SU-DHL-6 (cell line): ENCODE measurements at regions not wholly inside any gene's neighbourhood (a gene's known extent, or its start where the extent isn't known, plus 50 kb on each side); places are given as distances from the start of the nearest gene placed in this dataset.

Experiments
- EZH2phosphoT487 ChIP-seq: fragments of 200-600 bp; sonication (generic), shearing (Covaris generic); conservative IDR thresholded peaks from 2 replicates; pipeline ENCODE4 v1.6.1; 2018; ENCODE audit warnings: mild to moderate bottlenecking, antibody characterized with exemption, low read length, moderate library complexity, mixed read lengths
- TF ChIP-seq, protein P1 (sequence below): fragments of 200-600 bp; sonication (generic); IDR thresholded peaks from one replicate; pipeline ENCODE4 v1.5.1; 2017; ENCODE audit warnings: antibody characterized with exemption, mild to moderate bottlenecking, low read length, moderate library complexity; ENCODE audit not compliant: insufficient read depth, poor library complexity, severe bottlenecking

DNA sequence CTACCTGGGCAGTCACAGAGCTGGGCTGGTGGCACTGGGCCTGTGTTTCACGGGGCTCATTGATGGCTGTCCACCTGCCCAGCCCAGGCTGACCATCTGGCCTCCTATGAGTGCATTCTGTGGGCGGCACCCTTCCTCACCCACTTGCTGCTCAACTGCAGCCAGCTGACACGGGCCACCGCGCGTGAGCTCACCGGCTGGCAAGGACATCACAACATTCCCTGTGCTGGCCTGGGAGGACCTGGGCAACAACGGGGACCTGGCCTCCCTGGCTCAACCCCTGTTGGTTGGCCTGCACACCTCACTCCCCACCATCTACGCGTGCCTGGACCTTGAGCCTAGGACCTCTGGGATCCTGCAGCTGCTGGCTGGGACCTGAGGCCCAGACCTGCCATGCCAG lies 98.2 kb upstream of the DTNA start:
- TF ChIP-seq, protein P1, sequence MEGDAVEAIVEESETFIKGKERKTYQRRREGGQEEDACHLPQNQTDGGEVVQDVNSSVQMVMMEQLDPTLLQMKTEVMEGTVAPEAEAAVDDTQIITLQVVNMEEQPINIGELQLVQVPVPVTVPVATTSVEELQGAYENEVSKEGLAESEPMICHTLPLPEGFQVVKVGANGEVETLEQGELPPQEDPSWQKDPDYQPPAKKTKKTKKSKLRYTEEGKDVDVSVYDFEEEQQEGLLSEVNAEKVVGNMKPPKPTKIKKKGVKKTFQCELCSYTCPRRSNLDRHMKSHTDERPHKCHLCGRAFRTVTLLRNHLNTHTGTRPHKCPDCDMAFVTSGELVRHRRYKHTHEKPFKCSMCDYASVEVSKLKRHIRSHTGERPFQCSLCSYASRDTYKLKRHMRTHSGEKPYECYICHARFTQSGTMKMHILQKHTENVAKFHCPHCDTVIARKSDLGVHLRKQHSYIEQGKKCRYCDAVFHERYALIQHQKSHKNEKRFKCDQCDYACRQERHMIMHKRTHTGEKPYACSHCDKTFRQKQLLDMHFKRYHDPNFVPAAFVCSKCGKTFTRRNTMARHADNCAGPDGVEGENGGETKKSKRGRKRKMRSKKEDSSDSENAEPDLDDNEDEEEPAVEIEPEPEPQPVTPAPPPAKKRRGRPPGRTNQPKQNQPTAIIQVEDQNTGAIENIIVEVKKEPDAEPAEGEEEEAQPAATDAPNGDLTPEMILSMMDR: no peak
- no peak for TF ChIP-seq EZH2phosphoT487
